ENCODE measurements at regions not wholly inside any gene's neighbourhood (a gene's known extent, or its start where the extent isn't known, plus 50 kb on each side); places are given as distances from the start of the nearest gene placed in this dataset.

- DNase-seq: no peak
Measured at GRCh38 chr21:19713313-19713712, 1284.9 kb upstream of the NCAM2 start.

DNA sequence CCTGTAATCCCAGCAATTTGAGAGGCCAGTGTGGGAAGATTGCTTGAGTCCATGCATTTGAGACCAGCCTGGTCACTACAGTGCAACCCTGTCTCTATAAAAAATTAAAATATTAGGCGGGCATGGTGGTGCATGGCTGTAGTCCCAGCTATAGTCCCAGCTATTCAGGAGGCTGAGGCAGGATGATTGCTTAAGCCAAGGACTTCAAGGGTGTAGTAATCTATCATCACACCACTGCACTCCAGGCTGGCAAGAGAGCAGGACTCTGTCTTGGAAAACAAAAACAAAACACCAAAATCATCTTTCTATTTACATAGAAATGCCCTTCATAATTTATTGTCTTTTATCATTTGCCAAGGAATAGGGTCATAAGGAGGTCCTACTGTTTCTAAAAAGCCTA is 1274.1 kb upstream of the NCAM2 start:
- no peak for DNase-seq

- no peak for DNase-seq
Measured at GRCh38 chr21:19731251-19731650, 1267.0 kb upstream of the NCAM2 start.

DNA sequence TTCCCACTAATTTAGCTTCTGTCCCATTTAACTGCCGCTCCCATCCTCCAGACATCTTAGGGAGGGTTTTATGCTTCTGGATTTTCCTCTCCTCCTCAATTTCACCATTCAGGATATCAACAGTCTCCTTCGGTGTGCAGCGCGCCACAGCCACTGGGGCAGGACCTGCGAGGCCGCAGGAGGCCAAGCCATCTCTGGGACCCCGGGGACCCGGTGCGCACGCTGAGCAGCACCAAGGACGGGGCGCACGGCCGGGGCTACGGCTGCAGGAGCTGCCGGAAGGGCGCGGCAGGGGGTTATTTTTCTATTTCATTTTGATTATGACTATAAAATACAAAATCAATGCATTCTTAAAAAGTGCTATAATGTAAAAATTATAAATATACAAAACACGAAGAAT is 1238.4 kb upstream of the NCAM2 start:
- no peak for DNase-seq

GRCh38 chr21:19767546-19767945 is 1230.7 kb upstream of the NCAM2 start:
- no peak for DNase-seq

GRCh38 chr21:19771881-19772280 is 1226.3 kb upstream of the NCAM2 start:
- no peak for DNase-seq

GRCh38 chr21:19776076-19776475 is 1222.1 kb upstream of the NCAM2 start:
- no peak for DNase-seq

GRCh38 chr21:19781881-19782652 is 1216.1 kb upstream of the NCAM2 start:
- no peak for DNase-seq

DNA sequence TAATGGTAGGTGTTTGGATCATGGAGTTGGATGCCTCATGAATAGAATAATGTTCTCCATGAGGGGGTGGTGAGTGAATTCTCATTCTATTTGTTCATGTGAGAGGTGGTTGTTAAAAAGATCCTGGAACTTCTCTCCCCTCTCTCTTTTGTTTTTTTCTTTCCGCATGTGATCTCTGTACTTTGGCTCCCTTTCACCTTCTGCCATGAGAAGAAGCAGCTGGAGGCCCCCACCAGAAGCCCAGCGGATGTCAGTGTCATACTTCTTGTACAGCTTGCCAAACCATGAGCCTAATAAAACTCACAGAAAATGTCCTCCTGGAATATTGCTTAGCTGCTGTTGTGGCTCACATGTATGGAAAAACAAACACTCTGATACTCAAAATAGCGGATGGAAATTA is 1212.3 kb upstream of the NCAM2 start:
- no peak for DNase-seq

- DNase-seq: no peak
Measured at GRCh38 chr21:19792004-19792403, 1206.2 kb upstream of the NCAM2 start.

- DNase-seq: no peak
Measured at GRCh38 chr21:19807201-19807600, 1191.0 kb upstream of the NCAM2 start.

GRCh38 chr21:19810779-19811178 is 1187.4 kb upstream of the NCAM2 start:
- DNase-seq: no peak

DNA sequence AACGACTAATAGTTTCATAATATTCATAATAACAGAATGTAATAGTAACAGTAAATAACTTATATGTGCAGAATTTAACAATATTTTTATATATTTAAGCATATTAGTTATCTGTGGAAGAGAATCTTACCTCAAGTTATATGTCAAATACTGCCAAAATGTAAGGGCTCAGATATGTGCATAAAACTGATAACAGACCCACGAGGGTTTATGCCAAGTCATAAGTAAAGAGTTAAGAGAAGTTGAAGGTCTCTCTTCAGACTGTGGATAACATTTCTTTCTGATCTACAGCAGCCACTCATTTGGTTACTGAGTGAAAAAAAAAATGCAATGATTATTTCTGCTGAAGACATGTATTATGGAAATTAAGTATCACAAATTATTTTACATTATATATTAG is 1167.8 kb upstream of the NCAM2 start:
- DNase-seq: no peak

GRCh38 chr21:19832551-19832950 is 1165.7 kb upstream of the NCAM2 start:
- DNase-seq: no peak

DNA sequence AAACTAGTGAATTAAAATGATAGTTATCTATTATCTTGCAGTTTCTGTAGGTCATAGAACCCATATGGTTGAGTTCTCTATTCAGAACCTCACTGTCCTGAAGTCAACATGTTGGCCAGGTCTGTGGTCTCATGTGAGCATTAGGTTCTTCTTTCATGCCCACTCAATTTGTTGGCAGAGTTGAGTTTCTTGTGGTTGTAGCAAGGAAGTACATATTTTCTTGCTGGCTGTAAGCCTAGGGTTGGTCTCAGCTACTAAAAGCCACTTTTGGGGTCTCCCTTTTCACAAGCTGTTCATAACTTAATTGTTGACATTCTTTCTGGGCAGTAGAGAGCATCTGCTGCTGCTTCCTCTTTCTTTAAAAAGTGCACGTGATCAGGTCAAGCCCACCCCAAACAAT is 1165.1 kb upstream of the NCAM2 start:
- no peak for DNase-seq

- no peak for DNase-seq
Measured at GRCh38 chr21:19842601-19843000, 1155.6 kb upstream of the NCAM2 start.

- no peak for DNase-seq
Measured at GRCh38 chr21:19844334-19844733, 1153.9 kb upstream of the NCAM2 start.

- no peak for DNase-seq
Measured at GRCh38 chr21:19850157-19850556, 1148.1 kb upstream of the NCAM2 start.

- DNase-seq: no peak
Measured at GRCh38 chr21:19853061-19853460, 1145.1 kb upstream of the NCAM2 start.

GRCh38 chr21:19853709-19854575 is 1144.3 kb upstream of the NCAM2 start:
- DNase-seq: no peak

DNA sequence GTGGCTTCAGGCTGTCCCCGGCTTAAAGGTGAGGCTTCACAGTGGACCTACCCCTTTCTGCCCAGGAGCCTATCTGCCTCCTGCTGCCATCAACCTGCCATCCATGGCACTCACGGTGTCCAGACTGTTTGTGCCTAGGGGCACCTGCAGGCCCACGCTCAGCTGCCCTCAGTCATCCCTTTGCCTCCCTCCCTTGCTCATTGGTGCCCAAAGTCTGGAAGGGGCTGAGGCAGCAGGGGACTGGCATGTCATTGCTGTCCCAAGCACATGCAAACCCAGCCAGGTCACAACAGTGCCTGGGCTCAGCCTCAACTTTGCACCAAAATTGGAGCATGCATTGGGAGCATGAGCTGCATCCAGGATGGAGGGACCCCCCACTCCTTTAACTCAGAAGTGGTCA is 1142.7 kb upstream of the NCAM2 start:
- no peak for DNase-seq

- no peak for DNase-seq
Measured at GRCh38 chr21:19864476-19864875, 1133.7 kb upstream of the NCAM2 start.

GRCh38 chr21:19870682-19871081 is 1127.5 kb upstream of the NCAM2 start:
- no peak for DNase-seq

DNA sequence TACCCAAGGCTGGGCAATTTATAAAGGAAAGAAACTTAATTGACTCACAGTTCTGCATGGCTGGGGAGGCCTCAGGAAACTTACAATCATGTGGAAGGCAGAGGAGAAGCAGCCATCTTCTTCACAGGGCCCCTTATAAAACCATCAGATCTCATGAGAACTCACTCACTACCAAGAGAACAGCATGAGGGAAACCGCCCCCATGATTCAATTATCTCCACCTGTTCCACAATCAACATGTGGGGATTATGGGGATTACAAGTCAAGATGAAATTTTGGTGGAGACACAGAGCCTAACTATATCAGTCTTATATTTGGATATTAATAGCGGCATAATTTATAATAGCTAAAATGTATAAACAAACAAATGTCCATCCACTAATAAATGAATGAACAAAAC is 1123.7 kb upstream of the NCAM2 start:
- DNase-seq: no peak
